ENCODE measurements at regions not wholly inside any gene's neighbourhood (a gene's known extent, or its start where the extent isn't known, plus 50 kb on each side); places are given as distances from the start of the nearest gene placed in this dataset.

DNA sequence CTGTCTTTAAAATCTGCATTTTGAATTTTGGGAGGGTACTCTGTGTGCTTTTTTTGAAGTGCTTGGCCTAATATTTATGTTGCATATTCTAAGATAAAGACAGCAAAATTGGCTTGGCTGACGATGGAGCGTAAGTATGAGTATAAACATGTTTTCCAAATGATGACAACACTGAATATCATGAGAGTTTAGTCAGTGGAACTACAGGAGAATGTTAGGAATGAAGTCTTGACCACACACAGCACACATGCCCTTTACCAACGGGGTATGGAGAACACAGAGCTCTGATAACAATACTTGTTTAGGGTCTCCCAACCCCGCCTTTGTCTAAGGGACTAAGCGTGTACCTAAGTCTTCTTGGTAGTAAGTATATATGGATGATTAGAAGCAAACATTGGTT lies 253.9 kb upstream of the FZD8 start:
- Histone ChIP-seq H3K36me3 (ENCODE audit: control insufficient read depth, insufficient read depth, low read length) (no peaks in the 10 kb centered on the region), H3K4me1 (ENCODE audit: control insufficient read depth, insufficient read depth, low read length) (peaks cover 2% of the 10 kb centered on the region), H3K9me3 (ENCODE audit: control insufficient read depth, insufficient read depth, low read length) (no peaks in the 10 kb centered on the region), H3K27me3 (ENCODE audit: control insufficient read depth, insufficient read depth, low read length) (no peaks in the 10 kb centered on the region), H3K4me3 (ENCODE audit: low read length) (no peak overlapping the region), H3K27ac (ENCODE audit: low read length) (no peak overlapping the region)
- no peak for DNase-seq (ENCODE audit: low read depth, low spot score)
- WGBS (ENCODE audit: insufficient coverage, insufficient read length), result no CpG with 5 or more reads among the region's 5 CpGs

GRCh38 chr10:35895331-35895730 lies 253.2 kb upstream of the FZD8 start:
- H3K27me3 ChIP-seq (ENCODE audit: control insufficient read depth, insufficient read depth, low read length), result no peaks in the 10 kb centered on the region
- H3K27ac ChIP-seq (ENCODE audit: low read length), result no peak overlapping the region
- no peak for DNase-seq (ENCODE audit: low read depth, low spot score)
- peaks cover 2% of the 10 kb centered on the region for H3K4me1 ChIP-seq (ENCODE audit: control insufficient read depth, insufficient read depth, low read length)
- H3K4me3 ChIP-seq (ENCODE audit: low read length), result no peak overlapping the region
- no CpG with 5 or more reads among the region's 2 CpGs for WGBS (ENCODE audit: insufficient coverage, insufficient read length)
- no peaks in the 10 kb centered on the region for H3K9me3 ChIP-seq (ENCODE audit: control insufficient read depth, insufficient read depth, low read length)
- no peaks in the 10 kb centered on the region for H3K36me3 ChIP-seq (ENCODE audit: control insufficient read depth, insufficient read depth, low read length)

- Histone ChIP-seq H3K9me3 (ENCODE audit: control insufficient read depth, insufficient read depth, low read length) (peaks cover 2% of the 10 kb centered on the region; the same call in 1 of the 2 replicates), H3K36me3 (ENCODE audit: control insufficient read depth, insufficient read depth, low read length) (no peaks in the 10 kb centered on the region), H3K27ac (ENCODE audit: low read length) (no peak overlapping the region), H3K27me3 (ENCODE audit: control insufficient read depth, insufficient read depth, low read length) (no peaks in the 10 kb centered on the region), H3K4me1 (ENCODE audit: control insufficient read depth, insufficient read depth, low read length) (no peaks in the 10 kb centered on the region), H3K4me3 (ENCODE audit: low read length) (no peak overlapping the region)
- no CpG with 5 or more reads among the region's 3 CpGs for WGBS (ENCODE audit: insufficient coverage, insufficient read length)
- DNase-seq (ENCODE audit: low read depth, low spot score), result no peak
These were observed 250.4 kb upstream of the FZD8 start for GRCh38 chr10:35892526-35892925.

DNA sequence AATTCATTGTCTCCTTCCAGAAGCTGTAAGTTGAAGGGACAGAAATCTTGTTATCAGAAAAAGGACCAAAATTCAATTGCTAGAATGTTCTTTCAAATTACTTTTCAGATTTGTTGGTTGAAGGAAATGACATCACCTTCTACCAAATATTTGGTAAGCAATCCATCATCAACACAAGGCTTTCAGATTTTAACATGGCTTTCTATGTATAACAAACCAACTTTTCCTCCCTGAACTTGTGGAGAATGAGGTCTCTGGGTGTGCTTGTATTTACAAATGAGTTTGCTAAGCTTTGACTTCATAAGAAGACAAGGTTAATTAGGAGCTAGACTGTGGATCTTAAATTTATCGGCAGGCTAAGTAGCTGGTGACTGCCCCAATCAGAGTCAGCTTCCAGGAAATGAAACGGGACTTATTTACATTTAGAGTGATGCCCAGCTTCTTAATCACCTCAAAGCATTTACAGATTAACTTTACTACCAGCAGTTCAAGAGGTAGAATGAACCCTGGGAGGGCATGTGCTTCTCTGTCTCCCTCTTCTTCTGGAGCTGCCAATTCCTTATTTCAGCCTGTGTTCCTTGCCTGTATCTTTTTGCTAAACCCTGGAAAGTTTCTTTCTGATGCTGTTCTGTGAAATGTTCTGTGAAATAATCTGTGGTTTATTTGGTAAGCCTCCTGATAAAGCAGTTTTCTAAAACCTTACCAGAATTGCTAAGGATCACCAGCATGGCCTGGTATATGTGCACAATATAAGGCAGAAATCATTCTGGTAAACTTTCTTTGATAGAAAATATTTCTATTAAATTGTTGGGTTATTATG lies 248.8 kb upstream of the FZD8 start:
- no peaks in the 10 kb centered on the region for H3K36me3 ChIP-seq (ENCODE audit: control insufficient read depth, insufficient read depth, low read length)
- no peak overlapping the region for H3K4me3 ChIP-seq (ENCODE audit: low read length)
- no peak overlapping the region for H3K27ac ChIP-seq (ENCODE audit: low read length)
- WGBS (ENCODE audit: insufficient coverage, insufficient read length), result no CpG with 5 or more reads among the region's 2 CpGs
- H3K9me3 ChIP-seq (ENCODE audit: control insufficient read depth, insufficient read depth, low read length), result peaks cover 2% of the 10 kb centered on the region; the same call in 1 of the 2 replicates
- no peaks in the 10 kb centered on the region for H3K27me3 ChIP-seq (ENCODE audit: control insufficient read depth, insufficient read depth, low read length)
- no peaks in the 10 kb centered on the region for H3K4me1 ChIP-seq (ENCODE audit: control insufficient read depth, insufficient read depth, low read length)
- DNase-seq (ENCODE audit: low read depth, low spot score), result no peak

GRCh38 chr10:35889971-35890675 lies 248.0 kb upstream of the FZD8 start:
- H3K36me3 ChIP-seq (ENCODE audit: control insufficient read depth, insufficient read depth, low read length), result no peaks in the 10 kb centered on the region
- peaks cover 2% of the 10 kb centered on the region; the same call in 1 of the 2 replicates for H3K9me3 ChIP-seq (ENCODE audit: control insufficient read depth, insufficient read depth, low read length)
- H3K27ac ChIP-seq (ENCODE audit: low read length), result no peak overlapping the region
- H3K27me3 ChIP-seq (ENCODE audit: control insufficient read depth, insufficient read depth, low read length), result no peaks in the 10 kb centered on the region
- no peak for DNase-seq (ENCODE audit: low read depth, low spot score)
- no peaks in the 10 kb centered on the region for H3K4me1 ChIP-seq (ENCODE audit: control insufficient read depth, insufficient read depth, low read length)
- H3K4me3 ChIP-seq (ENCODE audit: low read length), result no peak overlapping the region
- no CpG with 5 or more reads among the region's 14 CpGs for WGBS (ENCODE audit: insufficient coverage, insufficient read length)

DNA sequence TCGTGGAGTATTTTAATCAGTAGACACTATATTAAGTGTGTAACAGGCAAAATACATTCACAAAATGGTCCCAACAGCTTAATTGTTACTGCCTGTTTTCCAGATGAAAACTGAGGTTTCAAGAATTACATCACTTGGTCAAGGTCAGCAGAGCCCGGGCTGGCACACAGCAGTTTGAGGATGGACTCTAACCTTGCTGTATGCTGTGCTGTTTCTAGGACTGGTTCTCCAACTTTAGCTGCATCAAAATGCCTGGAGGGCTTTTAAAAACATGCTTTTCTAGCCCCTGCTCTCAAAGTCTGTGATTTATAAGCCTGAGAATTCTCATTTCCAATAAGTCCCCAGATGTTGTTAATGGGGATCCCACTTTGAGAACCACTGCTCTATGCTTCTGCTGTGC lies 247.1 kb upstream of the FZD8 start:
- Histone ChIP-seq H3K27me3 (ENCODE audit: control insufficient read depth, insufficient read depth, low read length) (no peaks in the 10 kb centered on the region), H3K4me1 (ENCODE audit: control insufficient read depth, insufficient read depth, low read length) (no peaks in the 10 kb centered on the region)
- WGBS (ENCODE audit: insufficient coverage, insufficient read length), result no CpG with 5 or more reads among the region's 2 CpGs

GRCh38 chr10:35888400-35888799 lies 246.3 kb upstream of the FZD8 start:
- Histone ChIP-seq H3K27me3 (ENCODE audit: control insufficient read depth, insufficient read depth, low read length) (no peaks in the 10 kb centered on the region), H3K36me3 (ENCODE audit: control insufficient read depth, insufficient read depth, low read length) (no peaks in the 10 kb centered on the region), H3K4me3 (ENCODE audit: low read length) (no peak overlapping the region), H3K9me3 (ENCODE audit: control insufficient read depth, insufficient read depth, low read length) (peaks cover 2% of the 10 kb centered on the region; the same call in 1 of the 2 replicates), H3K4me1 (ENCODE audit: control insufficient read depth, insufficient read depth, low read length) (no peaks in the 10 kb centered on the region), H3K27ac (ENCODE audit: low read length) (no peak overlapping the region)
- WGBS (ENCODE audit: insufficient coverage, insufficient read length), result no CpG with 5 or more reads among the region's 5 CpGs
- DNase-seq (ENCODE audit: low read depth, low spot score), result no peak

More for the DNA sequence above, 247.1 kb upstream of the FZD8 start:
- Histone ChIP-seq H3K9me3 (ENCODE audit: control insufficient read depth, insufficient read depth, low read length) (peaks cover 2% of the 10 kb centered on the region; the same call in 1 of the 2 replicates), H3K27ac (ENCODE audit: low read length) (no peak overlapping the region), H3K4me3 (ENCODE audit: low read length) (no peak overlapping the region), H3K36me3 (ENCODE audit: control insufficient read depth, insufficient read depth, low read length) (no peaks in the 10 kb centered on the region)
- no peak for DNase-seq (ENCODE audit: low read depth, low spot score)

GRCh38 chr10:35887685-35888084 lies 245.6 kb upstream of the FZD8 start:
- no peaks in the 10 kb centered on the region for H3K36me3 ChIP-seq (ENCODE audit: control insufficient read depth, insufficient read depth, low read length)
- no peaks in the 10 kb centered on the region for H3K4me1 ChIP-seq (ENCODE audit: control insufficient read depth, insufficient read depth, low read length)
- no peak overlapping the region for H3K4me3 ChIP-seq (ENCODE audit: low read length)
- DNase-seq (ENCODE audit: low read depth, low spot score), result no peak
- H3K27ac ChIP-seq (ENCODE audit: low read length), result no peak overlapping the region
- no peaks in the 10 kb centered on the region for H3K27me3 ChIP-seq (ENCODE audit: control insufficient read depth, insufficient read depth, low read length)
- WGBS (ENCODE audit: insufficient coverage, insufficient read length), result no CpG with 5 or more reads among the region's 6 CpGs
- peaks cover 2% of the 10 kb centered on the region; the same call in 1 of the 2 replicates for H3K9me3 ChIP-seq (ENCODE audit: control insufficient read depth, insufficient read depth, low read length)

DNA sequence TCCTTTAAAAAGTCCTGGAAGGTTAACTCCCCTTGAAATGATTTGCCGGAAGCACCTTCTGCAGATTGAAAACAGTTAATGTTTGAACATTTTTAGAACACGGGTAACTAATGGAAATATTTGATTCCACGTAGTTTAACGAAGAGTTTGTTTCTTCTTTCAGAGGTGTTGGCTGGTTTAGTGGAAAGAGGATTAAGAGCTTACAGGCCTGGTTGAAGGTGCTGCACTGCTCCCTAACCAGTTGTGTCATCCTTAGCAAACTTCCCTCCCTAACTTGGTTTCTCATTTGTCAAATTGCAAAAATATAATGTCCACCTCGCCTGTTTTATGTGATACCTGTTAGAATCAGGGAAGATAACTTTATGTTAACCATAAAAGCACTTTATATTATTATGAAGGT lies 243.0 kb upstream of the FZD8 start:
- WGBS (ENCODE audit: insufficient coverage, insufficient read length), result no CpG with 5 or more reads among the region's 5 CpGs
- no peaks in the 10 kb centered on the region for H3K4me1 ChIP-seq (ENCODE audit: control insufficient read depth, insufficient read depth, low read length)

GRCh38 chr10:35884657-35885071 lies 242.6 kb upstream of the FZD8 start:
- Histone ChIP-seq H3K36me3 (ENCODE audit: control insufficient read depth, insufficient read depth, low read length) (no peaks in the 10 kb centered on the region), H3K27me3 (ENCODE audit: control insufficient read depth, insufficient read depth, low read length) (no peaks in the 10 kb centered on the region), H3K4me3 (ENCODE audit: low read length) (no peak overlapping the region), H3K9me3 (ENCODE audit: control insufficient read depth, insufficient read depth, low read length) (no peaks in the 10 kb centered on the region), H3K4me1 (ENCODE audit: control insufficient read depth, insufficient read depth, low read length) (no peaks in the 10 kb centered on the region), H3K27ac (ENCODE audit: low read length) (no peak overlapping the region)
- DNase-seq (ENCODE audit: low read depth, low spot score), result no peak
- WGBS (ENCODE audit: insufficient coverage, insufficient read length), result no CpG with 5 or more reads among the region's 9 CpGs

More for the DNA sequence above, 243.0 kb upstream of the FZD8 start:
- Histone ChIP-seq H3K27ac (ENCODE audit: low read length) (no peak overlapping the region), H3K36me3 (ENCODE audit: control insufficient read depth, insufficient read depth, low read length) (no peaks in the 10 kb centered on the region), H3K4me3 (ENCODE audit: low read length) (no peak overlapping the region), H3K9me3 (ENCODE audit: control insufficient read depth, insufficient read depth, low read length) (peaks cover under 1% of the 10 kb centered on the region; the same call in 1 of the 2 replicates), H3K27me3 (ENCODE audit: control insufficient read depth, insufficient read depth, low read length) (no peaks in the 10 kb centered on the region)
- no peak for DNase-seq (ENCODE audit: low read depth, low spot score)

Measured in iPS DF 6.9 (cell line).